GM21576 (cell line): ENCODE measurements at regions not wholly inside any gene's neighbourhood (a gene's known extent, or its start where the extent isn't known, plus 50 kb on each side); places are given as distances from the start of the nearest gene placed in this dataset.
"Not testable (repeated sequence)": the region's sequence is repeated elsewhere in the genome, so short reads cannot be mapped to it uniquely, and the experiment has no call there.

ENCODE experiments used
- ATAC-seq: cut with Tn5 transposase; IDR thresholded peaks from one replicate; pipeline ENCODE4 v1.9.1; 2021; ENCODE audit warnings: mild to moderate bottlenecking, moderate library complexity; ENCODE audit not compliant: unreplicated experiment

GRCh38 chr11:96508861-96509260 lies 119.0 kb downstream of the JRKL start:
- ATAC-seq: no peak

- no peak for ATAC-seq
Measured at GRCh38 chr11:96520939-96521338, 131.1 kb downstream of the JRKL start.

GRCh38 chr11:96523656-96524055 lies 133.8 kb downstream of the JRKL start:
- no peak for ATAC-seq

GRCh38 chr11:96524475-96524874 lies 134.7 kb downstream of the JRKL start:
- no peak for ATAC-seq

- no peak for ATAC-seq
Measured at GRCh38 chr11:96530473-96530872, 140.7 kb downstream of the JRKL start.

GRCh38 chr11:96538104-96538503 lies 148.3 kb downstream of the JRKL start:
- no peak for ATAC-seq

- no peak for ATAC-seq
Measured at GRCh38 chr11:96538622-96539021, 148.8 kb downstream of the JRKL start.

- ATAC-seq: no peak
Measured at GRCh38 chr11:96540875-96541274, 151.1 kb downstream of the JRKL start.

GRCh38 chr11:96543177-96543576 lies 153.4 kb downstream of the JRKL start:
- ATAC-seq: no peak

GRCh38 chr11:96545192-96545591 lies 155.4 kb downstream of the JRKL start:
- ATAC-seq: not testable (repeated sequence)

GRCh38 chr11:96551136-96551535 lies 161.3 kb downstream of the JRKL start:
- no peak for ATAC-seq

GRCh38 chr11:96554236-96554820 lies 164.5 kb downstream of the JRKL start:
- ATAC-seq: no peak

GRCh38 chr11:96555826-96556225 lies 166.0 kb downstream of the JRKL start:
- not testable (repeated sequence) for ATAC-seq

GRCh38 chr11:96560727-96561126 lies 170.9 kb downstream of the JRKL start:
- ATAC-seq: not testable (repeated sequence)

- no peak for ATAC-seq
Measured at GRCh38 chr11:96567176-96567575, 177.4 kb downstream of the JRKL start.

GRCh38 chr11:96567667-96568066 lies 177.9 kb downstream of the JRKL start:
- ATAC-seq: no peak

- ATAC-seq: no peak
Measured at GRCh38 chr11:96576383-96576782, 186.6 kb downstream of the JRKL start.

GRCh38 chr11:96578379-96578778 lies 188.6 kb downstream of the JRKL start:
- no peak for ATAC-seq

GRCh38 chr11:96579656-96580055 lies 189.8 kb downstream of the JRKL start:
- ATAC-seq: no peak

GRCh38 chr11:96580476-96581040 lies 190.7 kb downstream of the JRKL start:
- no peak for ATAC-seq

- not testable (repeated sequence) for ATAC-seq
Measured at GRCh38 chr11:96585944-96586880, 196.4 kb downstream of the JRKL start.

GRCh38 chr11:96588793-96589192 lies 199.0 kb downstream of the JRKL start:
- ATAC-seq: not testable (repeated sequence)
